ENCODE measurements at regions not wholly inside any gene's neighbourhood (a gene's known extent, or its start where the extent isn't known, plus 50 kb on each side); places are given as distances from the start of the nearest gene placed in this dataset.
A peak's percentile ranks its signal among the peaks of the same experiment; 100 is the strongest.

DNA sequence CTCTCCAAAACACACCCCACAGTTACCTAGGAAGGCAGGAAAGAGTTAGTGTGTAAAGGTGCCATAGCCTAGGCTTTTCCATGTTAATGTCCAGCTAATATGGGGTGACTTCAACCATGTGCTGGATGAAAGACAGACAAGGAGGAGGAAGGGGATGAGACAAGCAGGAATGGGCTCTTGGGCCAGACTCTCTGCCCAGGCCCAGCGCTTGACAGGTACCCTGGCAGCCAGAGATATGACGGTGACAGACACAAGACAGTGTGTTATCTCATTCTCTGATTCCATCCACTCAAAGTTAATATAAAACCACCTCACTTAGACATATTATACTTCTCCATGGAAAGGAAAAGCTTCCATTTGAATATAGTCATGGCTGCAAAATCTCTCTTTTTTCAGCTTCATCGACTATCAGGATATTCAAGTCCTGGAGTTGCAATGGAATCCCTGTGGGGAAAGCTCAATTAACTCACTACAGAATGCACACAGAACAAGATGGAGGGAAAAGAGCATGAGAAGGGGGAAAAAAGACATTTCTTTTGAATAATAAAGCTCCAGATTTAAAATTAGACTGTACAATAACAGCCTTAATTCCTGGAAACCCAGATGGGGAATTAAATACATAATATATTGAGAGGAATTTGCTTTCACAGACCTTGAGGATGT is 596.7 kb downstream of the TOX3 start:
- no peak overlapping the region for H3K27ac ChIP-seq (ENCODE audit: low read depth, low read length)
- ChIA-PET POLR2A (no interaction called here), CTCF (interaction anchor here (1.1 kb wide), 1 partner anchor 9 kb away, joined by 3 read pairs; no protein-coding TSS in a partner anchor)
- no peak for DNase-seq (ENCODE audit: low read depth, low spot score)
- TF ChIP-seq, protein P1, sequence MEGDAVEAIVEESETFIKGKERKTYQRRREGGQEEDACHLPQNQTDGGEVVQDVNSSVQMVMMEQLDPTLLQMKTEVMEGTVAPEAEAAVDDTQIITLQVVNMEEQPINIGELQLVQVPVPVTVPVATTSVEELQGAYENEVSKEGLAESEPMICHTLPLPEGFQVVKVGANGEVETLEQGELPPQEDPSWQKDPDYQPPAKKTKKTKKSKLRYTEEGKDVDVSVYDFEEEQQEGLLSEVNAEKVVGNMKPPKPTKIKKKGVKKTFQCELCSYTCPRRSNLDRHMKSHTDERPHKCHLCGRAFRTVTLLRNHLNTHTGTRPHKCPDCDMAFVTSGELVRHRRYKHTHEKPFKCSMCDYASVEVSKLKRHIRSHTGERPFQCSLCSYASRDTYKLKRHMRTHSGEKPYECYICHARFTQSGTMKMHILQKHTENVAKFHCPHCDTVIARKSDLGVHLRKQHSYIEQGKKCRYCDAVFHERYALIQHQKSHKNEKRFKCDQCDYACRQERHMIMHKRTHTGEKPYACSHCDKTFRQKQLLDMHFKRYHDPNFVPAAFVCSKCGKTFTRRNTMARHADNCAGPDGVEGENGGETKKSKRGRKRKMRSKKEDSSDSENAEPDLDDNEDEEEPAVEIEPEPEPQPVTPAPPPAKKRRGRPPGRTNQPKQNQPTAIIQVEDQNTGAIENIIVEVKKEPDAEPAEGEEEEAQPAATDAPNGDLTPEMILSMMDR (IDR thresholded peaks at IDR 0.05; ENCODE audit: low read depth, low read length), result no peak
- no peak overlapping the region for H3K4me3 ChIP-seq (ENCODE audit: low read depth, low read length)
- H3K9me3 ChIP-seq (ENCODE audit: control insufficient read depth, insufficient read depth, low read length), result no peaks in the 10 kb centered on the region
- H3K27me3 ChIP-seq (ENCODE audit: control insufficient read depth, insufficient read depth, low read length), result no peaks in the 10 kb centered on the region

DNA sequence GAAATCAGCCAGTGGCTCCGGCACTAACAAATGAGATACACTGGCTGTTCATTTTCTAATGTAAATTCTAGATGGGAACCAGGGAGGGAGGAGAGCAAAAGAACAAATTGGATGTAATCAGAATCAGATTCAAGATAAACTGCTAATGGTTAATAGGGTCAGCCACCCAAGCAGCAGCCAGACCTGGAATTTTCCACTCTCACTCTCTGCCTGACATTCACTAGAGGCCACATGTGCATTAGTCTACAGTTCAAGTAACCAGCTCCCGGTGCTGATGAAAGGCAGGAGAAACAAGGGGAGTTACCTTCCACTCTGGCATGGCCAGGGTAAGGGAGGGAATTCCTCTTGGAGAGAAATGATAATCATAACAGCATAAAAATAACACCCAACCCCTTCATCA is 597.7 kb downstream of the TOX3 start:
- POLR2A ChIA-PET, result no interaction called here
- no peaks in the 10 kb centered on the region for H3K27me3 ChIP-seq (ENCODE audit: control insufficient read depth, insufficient read depth, low read length)
- TF ChIP-seq, protein P1 (IDR thresholded peaks at IDR 0.05; ENCODE audit: low read depth, low read length), result no peak
- H3K27ac ChIP-seq (ENCODE audit: low read depth, low read length), result no peak overlapping the region
- H3K9me3 ChIP-seq (ENCODE audit: control insufficient read depth, insufficient read depth, low read length), result no peaks in the 10 kb centered on the region
- no peak overlapping the region for H3K4me3 ChIP-seq (ENCODE audit: low read depth, low read length)
- DNase-seq (ENCODE audit: low read depth, low spot score), result no peak
- CTCF ChIA-PET, result no interaction called here

DNA sequence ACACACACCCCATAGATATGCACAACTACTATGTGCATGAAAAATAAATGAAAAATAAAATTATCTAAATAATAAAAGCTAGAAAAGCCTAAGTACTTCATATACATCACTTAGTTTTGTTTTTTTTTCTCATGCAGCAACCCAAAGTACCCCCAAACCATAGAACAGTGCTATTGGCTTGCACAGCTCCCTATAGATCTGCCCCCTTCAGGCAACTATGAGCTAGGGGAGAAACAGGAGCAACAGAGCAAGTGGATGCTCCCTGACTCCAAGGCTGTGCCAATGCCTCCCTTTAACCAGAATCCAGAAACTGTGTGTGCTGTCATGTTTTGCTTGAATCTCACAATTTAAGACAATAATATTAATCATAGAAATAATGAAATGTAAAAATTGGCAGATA is 605.5 kb downstream of the TOX3 start:
- TF ChIP-seq, protein P1 (IDR thresholded peaks at IDR 0.05; ENCODE audit: low read depth, low read length), result peak; percentile 13; the same call in 1 of the 2 replicates
- CTCF ChIA-PET, result interaction anchor here (1.1 kb wide), 1 partner anchor 9 kb away, joined by 3 read pairs; no protein-coding TSS in a partner anchor
- POLR2A ChIA-PET, result interaction anchor here (0.6 kb wide), 1 partner anchor 51 kb away, joined by 3 read pairs; no protein-coding TSS in a partner anchor
- H3K27ac ChIP-seq (ENCODE audit: low read depth, low read length), result no peak overlapping the region
- no peaks in the 10 kb centered on the region for H3K27me3 ChIP-seq (ENCODE audit: control insufficient read depth, insufficient read depth, low read length)
- DNase-seq (ENCODE audit: low read depth, low spot score), result no peak
- H3K9me3 ChIP-seq (ENCODE audit: control insufficient read depth, insufficient read depth, low read length), result no peaks in the 10 kb centered on the region
- H3K4me3 ChIP-seq (ENCODE audit: low read depth, low read length), result no peak overlapping the region

DNA sequence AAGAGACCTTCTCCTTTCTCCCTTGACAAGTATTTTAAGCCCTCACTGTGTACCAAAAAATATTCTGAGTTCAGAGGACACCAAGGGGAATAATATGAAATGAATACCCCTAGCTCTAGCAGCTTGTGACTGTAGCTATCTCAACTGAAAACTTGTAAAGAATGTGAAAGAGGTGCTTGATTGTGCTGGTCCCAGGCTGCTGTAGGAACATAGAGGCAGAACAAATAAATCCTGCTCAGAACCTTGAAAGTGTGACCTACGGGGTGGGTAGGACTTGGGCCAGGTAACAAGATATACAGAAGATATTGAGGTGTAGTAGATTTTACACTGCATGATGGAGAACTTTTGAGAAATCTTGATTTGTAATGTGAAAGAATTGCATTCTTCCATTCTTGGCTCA is 606.8 kb downstream of the TOX3 start:
- H3K9me3 ChIP-seq (ENCODE audit: control insufficient read depth, insufficient read depth, low read length), result no peaks in the 10 kb centered on the region
- H3K27me3 ChIP-seq (ENCODE audit: control insufficient read depth, insufficient read depth, low read length), result no peaks in the 10 kb centered on the region
- H3K27ac ChIP-seq (ENCODE audit: low read depth, low read length), result no peak overlapping the region
- no peak overlapping the region for H3K4me3 ChIP-seq (ENCODE audit: low read depth, low read length)
- ChIA-PET CTCF (no interaction called here), POLR2A (no interaction called here)
- no peak for DNase-seq (ENCODE audit: low read depth, low spot score)
- TF ChIP-seq, protein P1 (IDR thresholded peaks at IDR 0.05; ENCODE audit: low read depth, low read length), result no peak

DNA sequence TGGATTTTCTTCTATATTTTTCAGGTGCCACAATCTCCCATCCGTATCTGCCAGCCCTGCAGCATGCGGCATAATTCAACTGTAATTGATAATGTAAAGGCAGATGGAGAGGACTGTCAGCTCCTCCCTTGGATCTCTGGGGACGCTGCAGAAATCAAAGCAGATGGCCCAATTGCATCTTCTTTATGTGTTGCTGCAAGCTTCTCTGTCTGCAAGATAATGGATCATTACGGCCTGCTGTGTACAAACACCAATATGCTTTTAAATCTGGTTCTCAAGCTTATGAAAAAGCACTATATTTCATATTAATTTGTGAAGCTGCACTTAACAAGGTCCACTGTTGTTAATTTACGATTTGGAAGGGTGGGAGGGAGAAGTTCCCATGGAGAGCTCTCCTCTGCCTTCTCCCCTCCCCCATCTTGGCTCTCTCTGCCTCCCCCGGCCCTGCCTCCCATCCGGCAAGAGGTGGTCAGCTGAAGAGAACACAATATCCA is 607.5 kb downstream of the TOX3 start:
- POLR2A ChIA-PET, result no interaction called here

More for the DNA sequence above, 607.5 kb downstream of the TOX3 start:
- TF ChIP-seq, protein P1 (IDR thresholded peaks at IDR 0.05; ENCODE audit: low read depth, low read length), result no peak
- no peak for DNase-seq (ENCODE audit: low read depth, low spot score)
- Histone ChIP-seq H3K9me3 (ENCODE audit: control insufficient read depth, insufficient read depth, low read length) (no peaks in the 10 kb centered on the region), H3K27ac (ENCODE audit: low read depth, low read length) (no peak overlapping the region), H3K4me3 (ENCODE audit: low read depth, low read length) (no peak overlapping the region), H3K27me3 (ENCODE audit: control insufficient read depth, insufficient read depth, low read length) (no peaks in the 10 kb centered on the region)
- CTCF ChIA-PET, result no interaction called here
